ENCODE measurements at regions not wholly inside any gene's neighbourhood (a gene's known extent, or its start where the extent isn't known, plus 50 kb on each side); places are given as distances from the start of the nearest gene placed in this dataset.

DNA sequence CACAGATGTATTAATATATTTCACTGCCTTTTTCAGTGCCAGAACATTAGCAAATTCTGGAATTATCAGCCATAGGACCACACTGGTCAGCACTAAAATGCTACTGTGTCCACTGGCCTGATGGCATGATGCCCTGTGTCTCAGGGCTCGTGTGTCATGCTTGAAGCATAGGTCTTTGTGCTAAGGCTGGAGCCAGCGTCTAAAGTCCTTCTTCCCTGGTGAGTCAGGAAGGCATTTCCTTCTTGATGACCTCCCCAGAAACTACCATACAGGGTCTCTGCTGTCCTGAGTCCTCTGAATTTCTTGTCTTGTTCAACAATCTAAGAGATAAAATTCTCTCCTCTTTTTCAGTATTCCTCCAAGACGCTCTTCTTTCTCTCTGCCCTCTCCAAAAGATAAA is 489.9 kb downstream of the PSAT1 start:
- TF ChIP-seq, protein P1, sequence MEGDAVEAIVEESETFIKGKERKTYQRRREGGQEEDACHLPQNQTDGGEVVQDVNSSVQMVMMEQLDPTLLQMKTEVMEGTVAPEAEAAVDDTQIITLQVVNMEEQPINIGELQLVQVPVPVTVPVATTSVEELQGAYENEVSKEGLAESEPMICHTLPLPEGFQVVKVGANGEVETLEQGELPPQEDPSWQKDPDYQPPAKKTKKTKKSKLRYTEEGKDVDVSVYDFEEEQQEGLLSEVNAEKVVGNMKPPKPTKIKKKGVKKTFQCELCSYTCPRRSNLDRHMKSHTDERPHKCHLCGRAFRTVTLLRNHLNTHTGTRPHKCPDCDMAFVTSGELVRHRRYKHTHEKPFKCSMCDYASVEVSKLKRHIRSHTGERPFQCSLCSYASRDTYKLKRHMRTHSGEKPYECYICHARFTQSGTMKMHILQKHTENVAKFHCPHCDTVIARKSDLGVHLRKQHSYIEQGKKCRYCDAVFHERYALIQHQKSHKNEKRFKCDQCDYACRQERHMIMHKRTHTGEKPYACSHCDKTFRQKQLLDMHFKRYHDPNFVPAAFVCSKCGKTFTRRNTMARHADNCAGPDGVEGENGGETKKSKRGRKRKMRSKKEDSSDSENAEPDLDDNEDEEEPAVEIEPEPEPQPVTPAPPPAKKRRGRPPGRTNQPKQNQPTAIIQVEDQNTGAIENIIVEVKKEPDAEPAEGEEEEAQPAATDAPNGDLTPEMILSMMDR (conservative IDR thresholded peaks at IDR 0.05 in 1 of 2, IDR thresholded peaks at IDR 0.05 in 1 of 2; ENCODE audit: low read depth in 1 of 2, low read length in 2 of 2): no peak
- no peak for TF ChIP-seq EZH2 (IDR thresholded peaks at IDR 0.05; ENCODE audit: low read length, missing control alignments)
